GM21390 (cell line): ENCODE measurements at regions not wholly inside any gene's neighbourhood (a gene's known extent, or its start where the extent isn't known, plus 50 kb on each side); places are given as distances from the start of the nearest gene placed in this dataset.

Experiments
- ATAC-seq: cut with Tn5 transposase; IDR thresholded peaks from one replicate; pipeline ENCODE4 v1.9.1; 2021; ENCODE audit not compliant: unreplicated experiment

- ATAC-seq = no peak
These were observed 82.8 kb upstream of the KLHL1 start for GRCh38 chr13:70191034-70191433.

- ATAC-seq = no peak
These were observed 81.7 kb upstream of the KLHL1 start for GRCh38 chr13:70189981-70190380.

GRCh38 chr13:70188567-70188966 lies 80.3 kb upstream of the KLHL1 start:
- ATAC-seq = no peak

GRCh38 chr13:70183041-70183440 lies 74.8 kb upstream of the KLHL1 start:
- no peak for ATAC-seq
